HepG2 (cell line): ENCODE measurements at regions not wholly inside any gene's neighbourhood (a gene's known extent, or its start where the extent isn't known, plus 50 kb on each side); places are given as distances from the start of the nearest gene placed in this dataset.

Experiments used
- EED ChIP-seq: sonication (generic); formaldehyde crosslinking; IDR thresholded peaks from 2 replicates; pipeline ENCODE4 v1.5.0; 2020; ENCODE audit warnings: mild to moderate bottlenecking, missing genetic modification reagents
- ESRRA ChIP-seq: sonication (generic); formaldehyde crosslinking; IDR thresholded peaks from 2 replicates; pipeline ENCODE4 v1.5.1; 2020; ENCODE audit warnings: mild to moderate bottlenecking, low read depth, missing genetic modification reagents
- HIVEP1 ChIP-seq: sonication (generic); formaldehyde crosslinking; IDR thresholded peaks from 2 replicates; pipeline ENCODE4 v1.4.0; 2020; ENCODE audit warnings: mild to moderate bottlenecking, missing genetic modification reagents
- STAG1 ChIP-seq: sonication (generic); formaldehyde crosslinking; IDR thresholded peaks from 2 replicates; pipeline ENCODE4 v1.4.0; 2020; ENCODE audit warnings: missing genetic modification reagents
- TBP ChIP-seq: sonication (generic); formaldehyde crosslinking; IDR thresholded peaks from 2 replicates; pipeline ENCODE4 v1.5.0; 2020; ENCODE audit warnings: missing genetic modification reagents
- ZNF431 ChIP-seq: sonication (generic); formaldehyde crosslinking; IDR thresholded peaks from 2 replicates; pipeline ENCODE4 v1.9.0; 2022; ENCODE audit warnings: missing genetic modification reagents, low read depth, mild to moderate bottlenecking, borderline replicate concordance
- ZNF605 ChIP-seq: sonication (generic); formaldehyde crosslinking; IDR thresholded peaks from 2 replicates; pipeline ENCODE4 v1.8.0; 2022; ENCODE audit warnings: mild to moderate bottlenecking, missing genetic modification reagents
- ZNF772 ChIP-seq: sonication (generic); formaldehyde crosslinking; IDR thresholded peaks from 2 replicates; pipeline ENCODE4 v1.5.0; 2020; ENCODE audit warnings: mild to moderate bottlenecking, missing genetic modification reagents
- ZNF790 ChIP-seq: sonication (generic); formaldehyde crosslinking; IDR thresholded peaks from 2 replicates; pipeline ENCODE4 v1.8.0; 2022; ENCODE audit warnings: missing genetic modification reagents, mild to moderate bottlenecking, borderline replicate concordance
- ZSCAN31 ChIP-seq: sonication (generic); formaldehyde crosslinking; IDR thresholded peaks from 2 replicates; pipeline ENCODE4 v1.5.0; 2020; ENCODE audit warnings: low read depth, mild to moderate bottlenecking, missing genetic modification reagents
- TF ChIP-seq, protein P1 (sequence below), 2 experiments: fragments of 450-650 bp in 1 of 2; sonication (generic) in 1 of 2; formaldehyde crosslinking in 1 of 2; IDR thresholded peaks; 2 replicates each; pipeline versions ENCODE4 v1.6.1 to v1.8.0; 2016 to 2022; ENCODE audit warnings: antibody characterized with exemption in 1 of 2, mild to moderate bottlenecking in 1 of 2, missing genetic modification reagents in 1 of 2
- TF ChIP-seq, protein P2 (sequence below): sonication (generic); formaldehyde crosslinking; IDR thresholded peaks from 2 replicates; pipeline ENCODE4 v1.4.0; 2020; ENCODE audit warnings: missing genetic modification reagents, low read depth, mild to moderate bottlenecking, borderline replicate concordance
- TF ChIP-seq, protein P3 (sequence below): sonication (generic); formaldehyde crosslinking; IDR thresholded peaks from 2 replicates; pipeline ENCODE4 v1.9.0; 2022; ENCODE audit warnings: low read depth, missing genetic modification reagents
- TF ChIP-seq, protein P4 (sequence below): sonication (generic); formaldehyde crosslinking; IDR thresholded peaks from 2 replicates; pipeline ENCODE4 v1.4.0; 2020; ENCODE audit warnings: missing genetic modification reagents, mild to moderate bottlenecking, borderline replicate concordance

DNA sequence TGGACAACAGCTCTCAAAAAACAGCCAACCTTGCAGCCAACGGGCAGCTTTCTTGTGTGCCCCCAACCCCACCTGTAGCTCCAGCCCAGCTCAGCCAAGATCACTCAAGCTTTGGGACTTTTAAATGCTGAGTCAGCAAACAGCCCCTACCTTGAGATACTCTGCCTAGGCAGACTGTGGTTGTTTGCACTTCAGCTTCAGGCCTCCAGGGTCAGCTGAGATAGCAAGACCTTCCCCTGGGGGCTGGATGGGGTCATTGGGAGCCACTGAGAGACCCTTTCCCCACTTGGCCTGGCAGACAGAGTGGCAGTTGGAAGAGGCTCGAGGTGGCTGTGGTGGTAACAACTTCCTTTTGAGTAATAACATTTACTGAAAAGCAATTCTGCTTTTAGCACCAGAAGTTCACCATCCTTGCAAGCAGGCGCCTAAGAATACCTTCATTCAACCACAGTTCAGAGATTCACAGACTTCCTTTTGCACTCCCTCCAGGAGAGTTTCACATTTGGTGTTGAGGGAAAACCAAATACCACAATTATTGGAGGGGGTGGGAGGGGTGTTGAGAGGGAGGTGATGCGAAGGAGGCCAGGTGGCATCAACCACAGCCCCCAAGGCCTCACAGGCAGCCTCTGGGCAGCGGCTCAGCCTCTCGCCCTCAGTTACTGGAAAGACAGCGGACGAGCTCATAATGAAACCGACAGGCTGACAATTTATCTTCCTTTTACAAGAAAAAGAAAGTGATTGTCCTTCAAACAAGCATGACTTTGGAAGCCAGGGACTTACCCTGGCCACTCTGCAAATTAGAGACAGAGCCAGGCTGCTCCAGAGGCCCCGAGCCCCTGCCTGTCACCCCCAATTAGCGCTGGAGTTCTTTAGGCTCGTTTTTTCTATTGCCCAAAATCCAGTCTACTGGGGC lies 148.1 kb downstream of the CEBPB start (continued):
- TF ChIP-seq, protein P1, sequence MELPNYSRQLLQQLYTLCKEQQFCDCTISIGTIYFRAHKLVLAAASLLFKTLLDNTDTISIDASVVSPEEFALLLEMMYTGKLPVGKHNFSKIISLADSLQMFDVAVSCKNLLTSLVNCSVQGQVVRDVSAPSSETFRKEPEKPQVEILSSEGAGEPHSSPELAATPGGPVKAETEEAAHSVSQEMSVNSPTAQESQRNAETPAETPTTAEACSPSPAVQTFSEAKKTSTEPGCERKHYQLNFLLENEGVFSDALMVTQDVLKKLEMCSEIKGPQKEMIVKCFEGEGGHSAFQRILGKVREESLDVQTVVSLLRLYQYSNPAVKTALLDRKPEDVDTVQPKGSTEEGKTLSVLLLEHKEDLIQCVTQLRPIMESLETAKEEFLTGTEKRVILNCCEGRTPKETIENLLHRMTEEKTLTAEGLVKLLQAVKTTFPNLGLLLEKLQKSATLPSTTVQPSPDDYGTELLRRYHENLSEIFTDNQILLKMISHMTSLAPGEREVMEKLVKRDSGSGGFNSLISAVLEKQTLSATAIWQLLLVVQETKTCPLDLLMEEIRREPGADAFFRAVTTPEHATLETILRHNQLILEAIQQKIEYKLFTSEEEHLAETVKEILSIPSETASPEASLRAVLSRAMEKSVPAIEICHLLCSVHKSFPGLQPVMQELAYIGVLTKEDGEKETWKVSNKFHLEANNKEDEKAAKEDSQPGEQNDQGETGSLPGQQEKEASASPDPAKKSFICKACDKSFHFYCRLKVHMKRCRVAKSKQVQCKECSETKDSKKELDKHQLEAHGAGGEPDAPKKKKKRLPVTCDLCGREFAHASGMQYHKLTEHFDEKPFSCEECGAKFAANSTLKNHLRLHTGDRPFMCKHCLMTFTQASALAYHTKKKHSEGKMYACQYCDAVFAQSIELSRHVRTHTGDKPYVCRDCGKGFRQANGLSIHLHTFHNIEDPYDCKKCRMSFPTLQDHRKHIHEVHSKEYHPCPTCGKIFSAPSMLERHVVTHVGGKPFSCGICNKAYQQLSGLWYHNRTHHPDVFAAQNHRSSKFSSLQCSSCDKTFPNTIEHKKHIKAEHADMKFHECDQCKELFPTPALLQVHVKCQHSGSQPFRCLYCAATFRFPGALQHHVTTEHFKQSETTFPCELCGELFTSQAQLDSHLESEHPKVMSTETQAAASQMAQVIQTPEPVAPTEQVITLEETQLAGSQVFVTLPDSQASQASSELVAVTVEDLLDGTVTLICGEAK (IDR thresholded peaks at IDR 0.05) = no peak
- TF ChIP-seq, protein P1 (CRISPR knock-in tag; IDR thresholded peaks at IDR 0.05) = peak; percentile 79; the same call in 1 of the 2 replicates
- TF ChIP-seq ZNF790 (CRISPR knock-in tag) (no peak), HIVEP1 (CRISPR knock-in tag) (0 out of 2 replicates have a peak, but pooled peaks have one; percentile 26), STAG1 (CRISPR knock-in tag) (0 out of 2 replicates have a peak, but pooled peaks have one; percentile 9), ZNF605 (peak; percentile 45), ZNF772 (CRISPR knock-in tag) (peak; percentile 81), TBP (0 out of 2 replicates have a peak, but pooled peaks have one; percentile 19), EED (peak; percentile 62; the same call in 1 of the 2 replicates), ZSCAN31 (CRISPR knock-in tag) (peak; percentile 68; the same call in 1 of the 2 replicates), ZNF431 (CRISPR knock-in tag) (no peak), ESRRA (CRISPR knock-in tag) (no peak)
- TF ChIP-seq, protein P2, sequence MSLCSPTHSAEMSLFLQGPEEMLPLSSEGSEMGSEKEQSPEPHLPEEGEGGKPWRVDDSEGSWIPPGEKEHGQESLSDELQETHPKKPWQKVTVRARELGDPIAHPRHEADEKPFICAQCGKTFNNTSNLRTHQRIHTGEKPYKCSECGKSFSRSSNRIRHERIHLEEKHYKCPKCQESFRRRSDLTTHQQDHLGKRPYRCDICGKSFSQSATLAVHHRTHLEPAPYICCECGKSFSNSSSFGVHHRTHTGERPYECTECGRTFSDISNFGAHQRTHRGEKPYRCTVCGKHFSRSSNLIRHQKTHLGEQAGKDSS (CRISPR knock-in tag) = 0 out of 2 replicates have a peak, but pooled peaks have one; percentile 12
- TF ChIP-seq, protein P3, sequence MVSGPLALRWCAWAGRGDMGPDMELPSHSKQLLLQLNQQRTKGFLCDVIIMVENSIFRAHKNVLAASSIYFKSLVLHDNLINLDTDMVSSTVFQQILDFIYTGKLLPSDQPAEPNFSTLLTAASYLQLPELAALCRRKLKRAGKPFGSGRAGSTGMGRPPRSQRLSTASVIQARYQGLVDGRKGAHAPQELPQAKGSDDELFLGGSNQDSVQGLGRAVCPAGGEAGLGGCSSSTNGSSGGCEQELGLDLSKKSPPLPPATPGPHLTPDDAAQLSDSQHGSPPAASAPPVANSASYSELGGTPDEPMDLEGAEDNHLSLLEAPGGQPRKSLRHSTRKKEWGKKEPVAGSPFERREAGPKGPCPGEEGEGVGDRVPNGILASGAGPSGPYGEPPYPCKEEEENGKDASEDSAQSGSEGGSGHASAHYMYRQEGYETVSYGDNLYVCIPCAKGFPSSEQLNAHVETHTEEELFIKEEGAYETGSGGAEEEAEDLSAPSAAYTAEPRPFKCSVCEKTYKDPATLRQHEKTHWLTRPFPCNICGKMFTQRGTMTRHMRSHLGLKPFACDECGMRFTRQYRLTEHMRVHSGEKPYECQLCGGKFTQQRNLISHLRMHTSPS (CRISPR knock-in tag) = 0 out of 2 replicates have a peak, but pooled peaks have one; percentile 52
- TF ChIP-seq, protein P4, sequence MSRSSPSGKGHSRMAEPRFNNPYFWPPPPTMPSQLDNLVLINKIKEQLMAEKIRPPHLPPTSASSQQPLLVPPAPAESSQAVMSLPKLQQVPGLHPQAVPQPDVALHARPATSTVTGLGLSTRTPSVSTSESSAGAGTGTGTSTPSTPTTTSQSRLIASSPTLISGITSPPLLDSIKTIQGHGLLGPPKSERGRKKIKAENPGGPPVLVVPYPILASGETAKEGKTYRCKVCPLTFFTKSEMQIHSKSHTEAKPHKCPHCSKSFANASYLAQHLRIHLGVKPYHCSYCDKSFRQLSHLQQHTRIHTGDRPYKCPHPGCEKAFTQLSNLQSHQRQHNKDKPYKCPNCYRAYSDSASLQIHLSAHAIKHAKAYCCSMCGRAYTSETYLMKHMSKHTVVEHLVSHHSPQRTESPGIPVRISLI (CRISPR knock-in tag) = no peak
